ENCODE measurements at regions not wholly inside any gene's neighbourhood (a gene's known extent, or its start where the extent isn't known, plus 50 kb on each side); places are given as distances from the start of the nearest gene placed in this dataset.

DNA sequence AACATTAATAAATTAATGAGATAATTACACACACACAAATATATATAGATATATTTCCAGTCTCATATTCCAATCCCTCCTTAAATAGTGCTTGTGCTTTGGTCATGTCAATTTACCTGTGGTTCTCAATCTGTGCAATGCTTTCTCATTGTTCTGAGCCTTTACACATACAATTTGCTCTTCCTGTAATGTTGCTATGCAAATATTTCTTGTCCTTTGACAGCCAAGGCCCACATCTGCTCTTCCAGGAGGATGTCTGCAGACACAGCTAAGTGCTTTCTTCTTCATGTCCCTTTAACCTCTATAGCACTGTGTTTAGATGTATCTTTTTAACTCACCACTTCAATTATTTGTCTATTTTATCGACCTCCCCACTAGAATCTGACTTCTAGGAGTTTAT lies 67.3 kb upstream of the RAPGEF2 start:
- CTCF ChIA-PET: no interaction called here
- H3K27ac ChIP-seq (ENCODE audit: low read length): no peak overlapping the region
- ATAC-seq: no peak

GRCh38 chr4:159038536-159038935 lies 64.3 kb upstream of the RAPGEF2 start:
- ChIA-PET POLR2A (ENCODE audit: unreplicated experiment) (no interaction called here), CTCF (no interaction called here)
- Histone ChIP-seq H3K9ac (ENCODE audit: low read length) (no peak overlapping the region), H3K36me3 (ENCODE audit: low read depth, low read length) (no peaks in the 10 kb centered on the region), H3K4me3 (ENCODE audit: low read length) (no peak overlapping the region), H3K27ac (ENCODE audit: low read length) (no peak overlapping the region), H3K9me2 (replicated peaks; ENCODE audit: low read length) (no peaks in the 10 kb centered on the region), H3K27me3 (ENCODE audit: low read length) (no peaks in the 10 kb centered on the region), H3K4me2 (ENCODE audit: low read length) (no peak overlapping the region), H3F3A (ENCODE audit: low read length, unreplicated experiment) (no peaks in the 10 kb centered on the region), H3K4me1 (ENCODE audit: insufficient read depth, low read length) (no peaks in the 10 kb centered on the region), H2AFZ (ENCODE audit: low read length) (no peak overlapping the region), H4K20me1 (ENCODE audit: low read length) (no peaks in the 10 kb centered on the region), H3K79me2 (ENCODE audit: low read length) (no peaks in the 10 kb centered on the region), H3K9me3 (ENCODE audit: low read length) (no peaks in the 10 kb centered on the region)
- ATAC-seq (no peak), DNase-seq (no peak)
- no TSS peak for BruUV-seq (replicated peaks)
- no peak for TF ChIP-seq EZH2phosphoT487 (IDR thresholded peaks at IDR 0.05; ENCODE audit: borderline replicate concordance, low read length)
- intact Hi-C loops (cut with micrococcal nuclease): no loop called here

More for the DNA sequence above, 67.3 kb upstream of the RAPGEF2 start:
- no peaks in the 10 kb centered on the region for H4K20me1 ChIP-seq (ENCODE audit: low read length)
- no peaks in the 10 kb centered on the region for H3K36me3 ChIP-seq (ENCODE audit: low read depth, low read length)
- no peaks in the 10 kb centered on the region for H3K9me3 ChIP-seq (ENCODE audit: low read length)
- no peaks in the 10 kb centered on the region for H3F3A ChIP-seq (ENCODE audit: low read length, unreplicated experiment)
- H3K27me3 ChIP-seq (ENCODE audit: low read length): no peaks in the 10 kb centered on the region
- POLR2A ChIA-PET (ENCODE audit: unreplicated experiment): no interaction called here
- H2AFZ ChIP-seq (ENCODE audit: low read length): no peak overlapping the region
- no peak for DNase-seq
- no peak overlapping the region for H3K4me3 ChIP-seq (ENCODE audit: low read length)
- no peak overlapping the region for H3K4me2 ChIP-seq (ENCODE audit: low read length)
- H3K4me1 ChIP-seq (ENCODE audit: insufficient read depth, low read length): no peaks in the 10 kb centered on the region
- intact Hi-C loops (cut with micrococcal nuclease): no loop called here
- H3K9ac ChIP-seq (ENCODE audit: low read length): no peak overlapping the region
- H3K9me2 ChIP-seq (replicated peaks; ENCODE audit: low read length): no peaks in the 10 kb centered on the region
- TF ChIP-seq, protein P1, sequence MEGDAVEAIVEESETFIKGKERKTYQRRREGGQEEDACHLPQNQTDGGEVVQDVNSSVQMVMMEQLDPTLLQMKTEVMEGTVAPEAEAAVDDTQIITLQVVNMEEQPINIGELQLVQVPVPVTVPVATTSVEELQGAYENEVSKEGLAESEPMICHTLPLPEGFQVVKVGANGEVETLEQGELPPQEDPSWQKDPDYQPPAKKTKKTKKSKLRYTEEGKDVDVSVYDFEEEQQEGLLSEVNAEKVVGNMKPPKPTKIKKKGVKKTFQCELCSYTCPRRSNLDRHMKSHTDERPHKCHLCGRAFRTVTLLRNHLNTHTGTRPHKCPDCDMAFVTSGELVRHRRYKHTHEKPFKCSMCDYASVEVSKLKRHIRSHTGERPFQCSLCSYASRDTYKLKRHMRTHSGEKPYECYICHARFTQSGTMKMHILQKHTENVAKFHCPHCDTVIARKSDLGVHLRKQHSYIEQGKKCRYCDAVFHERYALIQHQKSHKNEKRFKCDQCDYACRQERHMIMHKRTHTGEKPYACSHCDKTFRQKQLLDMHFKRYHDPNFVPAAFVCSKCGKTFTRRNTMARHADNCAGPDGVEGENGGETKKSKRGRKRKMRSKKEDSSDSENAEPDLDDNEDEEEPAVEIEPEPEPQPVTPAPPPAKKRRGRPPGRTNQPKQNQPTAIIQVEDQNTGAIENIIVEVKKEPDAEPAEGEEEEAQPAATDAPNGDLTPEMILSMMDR (conservative IDR thresholded peaks at IDR 0.05; ENCODE audit: low read depth, low read length): no peak
- no peak for TF ChIP-seq EZH2 (IDR thresholded peaks at IDR 0.05; ENCODE audit: low read length, unreplicated experiment)
- TF ChIP-seq EZH2phosphoT487 (IDR thresholded peaks at IDR 0.05; ENCODE audit: borderline replicate concordance, low read length): no peak
- H3K79me2 ChIP-seq (ENCODE audit: low read length): no peaks in the 10 kb centered on the region
- no TSS peak for BruUV-seq (replicated peaks)

- Histone ChIP-seq H3K4me3 (ENCODE audit: low read length) (no peak overlapping the region), H3K27ac (ENCODE audit: low read length) (no peak overlapping the region), H3K4me2 (ENCODE audit: low read length) (no peak overlapping the region), H3K36me3 (ENCODE audit: low read depth, low read length) (no peaks in the 10 kb centered on the region), H3K27me3 (ENCODE audit: low read length) (no peaks in the 10 kb centered on the region), H3K9me3 (ENCODE audit: low read length) (no peaks in the 10 kb centered on the region), H3K9ac (ENCODE audit: low read length) (no peak overlapping the region), H2AFZ (ENCODE audit: low read length) (no peak overlapping the region), H3K4me1 (ENCODE audit: insufficient read depth, low read length) (no peaks in the 10 kb centered on the region), H3K9me2 (replicated peaks; ENCODE audit: low read length) (no peaks in the 10 kb centered on the region), H4K20me1 (ENCODE audit: low read length) (no peaks in the 10 kb centered on the region), H3K79me2 (ENCODE audit: low read length) (no peaks in the 10 kb centered on the region), H3F3A (ENCODE audit: low read length, unreplicated experiment) (no peaks in the 10 kb centered on the region)
- POLR2A ChIA-PET (ENCODE audit: unreplicated experiment): no interaction called here
- no peak for ATAC-seq
- TF ChIP-seq, protein P1 (conservative IDR thresholded peaks at IDR 0.05; ENCODE audit: low read depth, low read length): no peak
- TF ChIP-seq EZH2phosphoT487 (IDR thresholded peaks at IDR 0.05; ENCODE audit: borderline replicate concordance, low read length): no peak
- no peak for TF ChIP-seq EZH2 (IDR thresholded peaks at IDR 0.05; ENCODE audit: low read length, unreplicated experiment)
- intact Hi-C loops (cut with micrococcal nuclease): no loop called here
- no peak for DNase-seq
- CTCF ChIA-PET: no interaction called here
- BruUV-seq (replicated peaks): no TSS peak
Measured at GRCh38 chr4:159041054-159042034, 61.5 kb upstream of the RAPGEF2 start.

Data from PC-3 (cell line).